Nephron progenitor cell (in vitro differentiated cells): ENCODE measurements at regions not wholly inside any gene's neighbourhood (a gene's known extent, or its start where the extent isn't known, plus 50 kb on each side); places are given as distances from the start of the nearest gene placed in this dataset.

Experiments
- DNase-seq: peaks from one replicate; pipeline ENCODE4 v3.0.0; 2021
- H3K27ac Mint-ChIP-seq: 2 replicates; pipeline ENCODE4 v1.8.0; 2021; ENCODE audit warnings: mild to moderate bottlenecking, moderate library complexity, mixed read lengths
- H3K27me3 Mint-ChIP-seq: 2 replicates; pipeline ENCODE4 v1.8.0; 2021; ENCODE audit warnings: mild to moderate bottlenecking, low read depth, mixed read lengths; ENCODE audit not compliant: poor library complexity
- H3K36me3 Mint-ChIP-seq: 2 replicates; pipeline ENCODE4 v1.8.0; 2021; ENCODE audit warnings: low read depth, mixed read lengths
- H3K4me1 Mint-ChIP-seq: 2 replicates; pipeline ENCODE4 v1.8.0; 2021; ENCODE audit warnings: mixed read lengths
- H3K4me3 Mint-ChIP-seq: 2 replicates; pipeline ENCODE4 v1.8.0; 2021; ENCODE audit warnings: mild to moderate bottlenecking, moderate library complexity, mixed read lengths
- H3K9me3 Mint-ChIP-seq: 2 replicates; pipeline ENCODE4 v1.8.0; 2021; ENCODE audit warnings: mild to moderate bottlenecking, moderate library complexity, mixed read lengths
- CTCF ChIP-seq: fragments of 200-600 bp; sonication (generic); IDR thresholded peaks from 2 replicates; pipeline ENCODE4 v1.5.0; 2021; ENCODE audit warnings: antibody characterized with exemption

- Mint-ChIP-seq H3K27ac (no peak overlapping the region), H3K4me3 (no peak overlapping the region), H3K27me3 (peaks cover 3% of the 10 kb centered on the region), H3K4me1 (peaks cover 21% of the 10 kb centered on the region), H3K36me3 (peaks cover 5% of the 10 kb centered on the region), H3K9me3 (peaks cover 25% of the 10 kb centered on the region)
- no peak for DNase-seq
- TF ChIP-seq CTCF, result no peak
Observed at GRCh38 chr2:220057391-220057790, 430.0 kb downstream of the SLC4A3 start.

GRCh38 chr2:220057916-220058315 lies 430.5 kb downstream of the SLC4A3 start:
- no peak for DNase-seq
- TF ChIP-seq CTCF, result no peak
- peaks cover 3% of the 10 kb centered on the region for H3K27me3 Mint-ChIP-seq
- peaks cover 21% of the 10 kb centered on the region for H3K9me3 Mint-ChIP-seq
- peaks cover 5% of the 10 kb centered on the region for H3K36me3 Mint-ChIP-seq
- peaks cover 26% of the 10 kb centered on the region for H3K4me1 Mint-ChIP-seq
- no peak overlapping the region for H3K4me3 Mint-ChIP-seq
- H3K27ac Mint-ChIP-seq, result no peak overlapping the region

- Mint-ChIP-seq H3K9me3 (no peaks in the 10 kb centered on the region), H3K27ac (peak overlapping the region; percentile 8), H3K4me3 (no peak overlapping the region), H3K4me1 (peaks cover 41% of the 10 kb centered on the region), H3K27me3 (peaks cover 3% of the 10 kb centered on the region), H3K36me3 (no peaks in the 10 kb centered on the region)
- TF ChIP-seq CTCF, result no peak
- DNase-seq, result no peak
Observed at GRCh38 chr2:220064111-220065030, 436.9 kb downstream of the SLC4A3 start.

- H3K27ac Mint-ChIP-seq, result no peak overlapping the region
- peaks cover 41% of the 10 kb centered on the region for H3K4me1 Mint-ChIP-seq
- no peaks in the 10 kb centered on the region for H3K27me3 Mint-ChIP-seq
- no peak for TF ChIP-seq CTCF
- H3K36me3 Mint-ChIP-seq, result no peaks in the 10 kb centered on the region
- no peak overlapping the region for H3K4me3 Mint-ChIP-seq
- H3K9me3 Mint-ChIP-seq, result no peaks in the 10 kb centered on the region
- no peak for DNase-seq
Observed at GRCh38 chr2:220065581-220065980, 438.2 kb downstream of the SLC4A3 start.

- no peak for TF ChIP-seq CTCF
- Mint-ChIP-seq H3K36me3 (no peaks in the 10 kb centered on the region), H3K4me1 (peaks cover 37% of the 10 kb centered on the region), H3K4me3 (no peak overlapping the region), H3K27me3 (no peaks in the 10 kb centered on the region), H3K9me3 (no peaks in the 10 kb centered on the region), H3K27ac (no peak overlapping the region)
- no peak for DNase-seq
Observed at GRCh38 chr2:220068846-220069245, 441.4 kb downstream of the SLC4A3 start.

- DNase-seq, result no peak
- Mint-ChIP-seq H3K27ac (no peak overlapping the region), H3K27me3 (no peaks in the 10 kb centered on the region), H3K36me3 (no peaks in the 10 kb centered on the region), H3K4me1 (peaks cover 31% of the 10 kb centered on the region), H3K9me3 (no peaks in the 10 kb centered on the region), H3K4me3 (no peak overlapping the region)
- no peak for TF ChIP-seq CTCF
Observed at GRCh38 chr2:220070349-220070748, 442.9 kb downstream of the SLC4A3 start.
